SK-N-MC (cell line): ENCODE measurements at regions not wholly inside any gene's neighbourhood (a gene's known extent, or its start where the extent isn't known, plus 50 kb on each side); places are given as distances from the start of the nearest gene placed in this dataset.

Experiments
- EZH2 ChIP-seq: fragments of 200-600 bp; sonication (generic); IDR thresholded peaks from one replicate; pipeline ENCODE4 v1.6.1; 2017; ENCODE audit warnings: antibody characterized with exemption
- FOXP2 ChIP-seq: optimal IDR thresholded peaks from 2 replicates; pipeline ENCODE3; 2011; ENCODE audit warnings: mild to moderate bottlenecking, moderate library complexity; ENCODE audit not compliant: insufficient read depth; ENCODE audit errors: extremely low read length, control extremely low read depth
- POLR2AphosphoS5 ChIP-seq: IDR thresholded peaks from 2 replicates; pipeline ENCODE4 v1.6.1; 2012; ENCODE audit warnings: mild to moderate bottlenecking, low read depth, low read length, borderline replicate concordance

DNA sequence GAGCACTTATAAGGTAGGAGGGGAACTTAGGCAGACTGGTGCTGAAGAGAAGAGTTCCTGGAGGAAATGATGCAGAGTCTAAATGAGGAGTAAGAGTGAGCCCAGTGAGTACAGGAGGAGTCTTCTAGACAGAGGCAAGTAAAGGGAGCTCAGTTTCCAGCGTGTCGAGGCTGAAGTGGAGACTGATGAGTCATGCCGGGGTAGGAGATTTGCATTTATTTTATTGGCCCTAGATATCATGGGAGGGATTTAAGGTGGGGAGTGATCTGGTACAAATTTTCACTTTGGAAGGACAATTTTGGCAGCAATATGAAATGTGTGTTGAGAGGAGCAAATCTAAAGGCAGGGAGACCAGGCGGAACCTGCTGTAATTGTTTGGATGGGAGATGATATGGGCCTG, 157.5 kb downstream of the TTC8 start:
- no peak for TF ChIP-seq POLR2AphosphoS5
- no peak for TF ChIP-seq FOXP2
- TF ChIP-seq EZH2: no peak
